Liver (tissue), 8 donors: ENCODE measurements at regions not wholly inside any gene's neighbourhood (a gene's known extent, or its start where the extent isn't known, plus 50 kb on each side); places are given as distances from the start of the nearest gene placed in this dataset.

ENCODE experiments used
- DNase-seq: peaks from one replicate; pipeline ENCODE4 v3.0.0-alpha.2; 2017; ENCODE audit warnings: low spot score
- H3K27ac ChIP-seq, 2 donors: one replicate each; pipeline ENCODE4 v1.7.0; 2013; ENCODE audit warnings: inconsistent platforms in 2 of 2, low read length in 2 of 2, control low read depth in 1 of 2, low read depth in 1 of 2, mild to moderate bottlenecking in 1 of 2
- H3K27me3 ChIP-seq, 4 donors: one replicate each; pipeline versions ENCODE4 v1.6.1 to v1.7.0; 2013; ENCODE audit warnings: low read length in 3 of 4, inconsistent platforms in 1 of 4, mild to moderate bottlenecking in 1 of 4, moderate library complexity in 1 of 4; ENCODE audit not compliant: control insufficient read depth in 4 of 4, insufficient read depth in 4 of 4
- H3K36me3 ChIP-seq, 4 donors: one replicate each; pipeline versions ENCODE4 v1.6.1 to v1.7.0; 2013; ENCODE audit warnings: low read length in 3 of 4, mild to moderate bottlenecking in 3 of 4, low read depth in 1 of 4, moderate library complexity in 1 of 4; ENCODE audit not compliant: control insufficient read depth in 4 of 4, insufficient read depth in 3 of 4
- H3K4me1 ChIP-seq, 4 donors: one replicate each; pipeline versions ENCODE4 v1.6.1 to v1.7.0; 2013; ENCODE audit warnings: low read length in 3 of 4, mild to moderate bottlenecking in 3 of 4, moderate library complexity in 1 of 4; ENCODE audit not compliant: control insufficient read depth in 4 of 4, insufficient read depth in 4 of 4
- H3K4me3 ChIP-seq, 3 donors: one replicate each; pipeline versions ENCODE4 v1.6.1 to v1.7.0; 2013; ENCODE audit warnings: low read length in 3 of 3, control low read depth in 1 of 3, low read depth in 1 of 3, mild to moderate bottlenecking in 1 of 3
- H3K9ac ChIP-seq, 2 donors: one replicate each; pipeline ENCODE4 v1.7.0; 2013; ENCODE audit warnings: low read length in 2 of 2, mild to moderate bottlenecking in 2 of 2, moderate library complexity in 2 of 2, control low read depth in 1 of 2, low read depth in 1 of 2
- H3K9me3 ChIP-seq, 4 donors: one replicate each; pipeline versions ENCODE4 v1.6.1 to v1.7.0; 2013; ENCODE audit warnings: low read length in 3 of 4; ENCODE audit not compliant: control insufficient read depth in 4 of 4
- EGR1 ChIP-seq, 2 donors: IDR thresholded peaks; 2 replicates each; pipeline ENCODE4 v1.6.1; 2016 to 2018; ENCODE audit warnings: antibody characterized with exemption in 2 of 2, low read depth in 2 of 2
- FOXA1 ChIP-seq: IDR thresholded peaks from 2 replicates; pipeline ENCODE4 v1.6.1; 2016; ENCODE audit warnings: antibody characterized with exemption
- FOXA2 ChIP-seq: IDR thresholded peaks from 2 replicates; pipeline ENCODE4 v1.6.1; 2016; ENCODE audit warnings: antibody characterized with exemption
- GABPA ChIP-seq, 2 donors: IDR thresholded peaks in 1 of 2; conservative IDR thresholded peaks in 1 of 2; 2 replicates each; pipeline ENCODE4 v1.6.1; 2016; ENCODE audit warnings: antibody characterized with exemption in 2 of 2, mild to moderate bottlenecking in 1 of 2, moderate library complexity in 1 of 2
- HNF4A ChIP-seq, 2 donors: conservative IDR thresholded peaks; 2 replicates each; pipeline ENCODE4 v1.6.1; 2016; ENCODE audit warnings: antibody characterized with exemption in 2 of 2, mild to moderate bottlenecking in 2 of 2
- HNF4G ChIP-seq: IDR thresholded peaks from 2 replicates; pipeline ENCODE4 v1.6.1; 2016; ENCODE audit warnings: antibody characterized with exemption
- JUND ChIP-seq, 2 donors: IDR thresholded peaks; 2 replicates each; pipeline ENCODE4 v1.6.1; 2016; ENCODE audit warnings: antibody characterized with exemption in 2 of 2
- NR2F2 ChIP-seq: IDR thresholded peaks from 2 replicates; pipeline ENCODE4 v1.6.1; 2016; ENCODE audit warnings: antibody characterized with exemption
- RAD21 ChIP-seq, 2 donors: IDR thresholded peaks; 2 replicates each; pipeline ENCODE4 v1.6.1; 2016; ENCODE audit warnings: antibody characterized with exemption in 2 of 2, mild to moderate bottlenecking in 2 of 2
- RXRA ChIP-seq, 2 donors: IDR thresholded peaks; 2 replicates each; pipeline ENCODE4 v1.6.1; 2017 to 2018; ENCODE audit warnings: antibody characterized with exemption in 2 of 2, mild to moderate bottlenecking in 1 of 2
- SP1 ChIP-seq: IDR thresholded peaks from 2 replicates; pipeline ENCODE4 v1.6.1; 2018; ENCODE audit warnings: antibody characterized with exemption, mild to moderate bottlenecking
- TAF1 ChIP-seq: conservative IDR thresholded peaks from 2 replicates; pipeline ENCODE4 v1.6.1; 2016; ENCODE audit warnings: antibody characterized with exemption, mild to moderate bottlenecking
- YY1 ChIP-seq: IDR thresholded peaks from 2 replicates; pipeline ENCODE4 v1.6.1; 2016; ENCODE audit warnings: antibody characterized with exemption, mild to moderate bottlenecking
- WGBS: extraction: QIAGEN DNeasy Blood & Tissue Kit; methylation state at CpG from one replicate; pipeline ENCODE4 v1.1.7; 2013; 5-methylcytosine and 5-hydroxymethylcytosine counted together
- TF ChIP-seq, protein P1 (sequence below): IDR thresholded peaks from 2 replicates; pipeline ENCODE4 v1.6.1; 2016; ENCODE audit warnings: antibody characterized with exemption
- TF ChIP-seq, protein P2 (sequence below): IDR thresholded peaks from 2 replicates; pipeline ENCODE4 v1.6.1; 2016; ENCODE audit warnings: antibody characterized with exemption
- TF ChIP-seq, protein P3 (sequence below): IDR thresholded peaks from 2 replicates; pipeline ENCODE4 v1.6.1; 2016; ENCODE audit warnings: antibody characterized with exemption
- TF ChIP-seq, protein P4 (sequence below): IDR thresholded peaks from 2 replicates; pipeline ENCODE4 v1.6.1; 2016; ENCODE audit warnings: antibody characterized with exemption, mild to moderate bottlenecking
- TF ChIP-seq, protein P5 (sequence below): fragments of 150-350 bp; IDR thresholded peaks from 2 replicates; pipeline ENCODE4 v1.5.1; 2017; ENCODE audit warnings: improper control_type of control experiment, low read depth, low read length; ENCODE audit not compliant: missing input control
- donor health status: healthy.
- donor health status: healthy.
- donor health status: healthy.
- donor health status: healthy.
- donor health status: healthy.

DNA sequence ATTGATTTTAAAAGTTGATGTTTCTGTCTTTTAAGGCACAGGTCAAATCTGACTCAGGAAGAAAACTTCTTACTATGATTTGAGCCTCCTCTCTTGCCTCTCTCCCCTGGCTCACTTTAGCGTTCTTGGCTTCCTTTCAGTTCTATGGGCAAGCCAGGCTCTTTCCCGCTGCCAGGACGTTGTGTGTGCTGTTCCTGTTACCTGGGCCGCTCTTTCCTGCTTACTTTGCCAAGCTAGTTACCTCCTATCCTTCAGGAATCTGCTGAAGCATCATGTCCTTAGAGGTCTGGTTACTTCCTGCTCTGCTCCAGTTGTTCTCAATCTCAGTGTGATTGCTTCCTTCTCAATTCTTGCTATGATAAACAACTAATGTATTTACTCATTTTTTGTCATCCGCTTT is 1108.5 kb upstream of the EEF2KMT start:
- 38% methylated on average over 5 of the region's 5 CpGs for WGBS
- Histone ChIP-seq H3K4me1 (no peaks in the 10 kb centered on the region), H3K27me3 (peaks cover 0 to 3% (median 0%) of the 10 kb centered on the region in 4 donors), H3K9ac (no peak overlapping the region), H3K4me3 (no peak overlapping the region), H3K36me3 (no peaks in the 10 kb centered on the region), H3K27ac (no peak overlapping the region), H3K9me3 (no peaks in the 10 kb centered on the region)
- TF ChIP-seq FOXA2 (no peak), TAF1 (no peak), NR2F2 (no peak)
- no peak for DNase-seq

DNA sequence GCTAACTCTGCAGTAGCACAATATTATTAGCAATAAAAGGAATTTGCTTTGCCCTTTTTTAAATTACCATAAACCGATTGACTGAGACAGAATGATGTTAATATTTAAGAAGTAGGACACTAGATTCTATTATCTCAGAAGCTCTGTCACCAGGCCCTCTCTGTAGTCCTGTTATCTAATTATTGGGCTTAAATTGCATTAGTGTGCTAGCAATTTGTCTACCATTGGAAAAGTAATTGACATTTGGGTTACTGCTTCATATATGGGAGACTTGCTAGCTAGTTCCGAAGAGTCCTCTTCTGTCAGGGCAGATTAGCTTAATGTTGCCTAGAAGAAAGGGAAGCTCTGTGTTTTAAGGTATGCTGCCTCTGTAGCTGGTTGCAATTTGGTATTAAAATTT is 1107.3 kb upstream of the EEF2KMT start:
- no peak for DNase-seq
- H3K27ac ChIP-seq, result no peak overlapping the region
- 69% methylated on average over 2 of the region's 2 CpGs for WGBS

More for the DNA sequence above, 1107.3 kb upstream of the EEF2KMT start:
- Histone ChIP-seq H3K36me3 (no peaks in the 10 kb centered on the region), H3K4me1 (no peaks in the 10 kb centered on the region), H3K27me3 (peaks cover 0 to 3% (median 0%) of the 10 kb centered on the region in 4 donors), H3K4me3 (no peak overlapping the region), H3K9ac (no peak overlapping the region), H3K9me3 (no peaks in the 10 kb centered on the region)
- no peak for TF ChIP-seq SP1
- TF ChIP-seq FOXA2, result no peak
- TF ChIP-seq NR2F2, result no peak
- TF ChIP-seq, protein P1, sequence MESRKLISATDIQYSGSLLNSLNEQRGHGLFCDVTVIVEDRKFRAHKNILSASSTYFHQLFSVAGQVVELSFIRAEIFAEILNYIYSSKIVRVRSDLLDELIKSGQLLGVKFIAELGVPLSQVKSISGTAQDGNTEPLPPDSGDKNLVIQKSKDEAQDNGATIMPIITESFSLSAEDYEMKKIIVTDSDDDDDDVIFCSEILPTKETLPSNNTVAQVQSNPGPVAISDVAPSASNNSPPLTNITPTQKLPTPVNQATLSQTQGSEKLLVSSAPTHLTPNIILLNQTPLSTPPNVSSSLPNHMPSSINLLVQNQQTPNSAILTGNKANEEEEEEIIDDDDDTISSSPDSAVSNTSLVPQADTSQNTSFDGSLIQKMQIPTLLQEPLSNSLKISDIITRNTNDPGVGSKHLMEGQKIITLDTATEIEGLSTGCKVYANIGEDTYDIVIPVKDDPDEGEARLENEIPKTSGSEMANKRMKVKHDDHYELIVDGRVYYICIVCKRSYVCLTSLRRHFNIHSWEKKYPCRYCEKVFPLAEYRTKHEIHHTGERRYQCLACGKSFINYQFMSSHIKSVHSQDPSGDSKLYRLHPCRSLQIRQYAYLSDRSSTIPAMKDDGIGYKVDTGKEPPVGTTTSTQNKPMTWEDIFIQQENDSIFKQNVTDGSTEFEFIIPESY, result no peak
- no peak for TF ChIP-seq YY1
- no peak for TF ChIP-seq RAD21 (IDR thresholded peaks at IDR 0.05)
- TF ChIP-seq GABPA (IDR thresholded peaks at IDR 0.05 in 1 of 2, conservative IDR thresholded peaks at IDR 0.05 in 1 of 2), result no peak
- no peak for TF ChIP-seq TAF1
- no peak for TF ChIP-seq HNF4A (conservative IDR thresholded peaks at IDR 0.05)
- TF ChIP-seq, protein P2, sequence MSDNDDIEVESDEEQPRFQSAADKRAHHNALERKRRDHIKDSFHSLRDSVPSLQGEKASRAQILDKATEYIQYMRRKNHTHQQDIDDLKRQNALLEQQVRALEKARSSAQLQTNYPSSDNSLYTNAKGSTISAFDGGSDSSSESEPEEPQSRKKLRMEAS, result no peak
- no peak for TF ChIP-seq FOXA1
- no peak for TF ChIP-seq RXRA (IDR thresholded peaks at IDR 0.05)
- TF ChIP-seq JUND (IDR thresholded peaks at IDR 0.05), result no peak
- TF ChIP-seq, protein P3, sequence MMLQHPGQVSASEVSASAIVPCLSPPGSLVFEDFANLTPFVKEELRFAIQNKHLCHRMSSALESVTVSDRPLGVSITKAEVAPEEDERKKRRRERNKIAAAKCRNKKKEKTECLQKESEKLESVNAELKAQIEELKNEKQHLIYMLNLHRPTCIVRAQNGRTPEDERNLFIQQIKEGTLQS, result no peak
- TF ChIP-seq EGR1 (IDR thresholded peaks at IDR 0.05; ENCODE audit: low read depth in 2 of 2), result no peak
- TF ChIP-seq, protein P4, sequence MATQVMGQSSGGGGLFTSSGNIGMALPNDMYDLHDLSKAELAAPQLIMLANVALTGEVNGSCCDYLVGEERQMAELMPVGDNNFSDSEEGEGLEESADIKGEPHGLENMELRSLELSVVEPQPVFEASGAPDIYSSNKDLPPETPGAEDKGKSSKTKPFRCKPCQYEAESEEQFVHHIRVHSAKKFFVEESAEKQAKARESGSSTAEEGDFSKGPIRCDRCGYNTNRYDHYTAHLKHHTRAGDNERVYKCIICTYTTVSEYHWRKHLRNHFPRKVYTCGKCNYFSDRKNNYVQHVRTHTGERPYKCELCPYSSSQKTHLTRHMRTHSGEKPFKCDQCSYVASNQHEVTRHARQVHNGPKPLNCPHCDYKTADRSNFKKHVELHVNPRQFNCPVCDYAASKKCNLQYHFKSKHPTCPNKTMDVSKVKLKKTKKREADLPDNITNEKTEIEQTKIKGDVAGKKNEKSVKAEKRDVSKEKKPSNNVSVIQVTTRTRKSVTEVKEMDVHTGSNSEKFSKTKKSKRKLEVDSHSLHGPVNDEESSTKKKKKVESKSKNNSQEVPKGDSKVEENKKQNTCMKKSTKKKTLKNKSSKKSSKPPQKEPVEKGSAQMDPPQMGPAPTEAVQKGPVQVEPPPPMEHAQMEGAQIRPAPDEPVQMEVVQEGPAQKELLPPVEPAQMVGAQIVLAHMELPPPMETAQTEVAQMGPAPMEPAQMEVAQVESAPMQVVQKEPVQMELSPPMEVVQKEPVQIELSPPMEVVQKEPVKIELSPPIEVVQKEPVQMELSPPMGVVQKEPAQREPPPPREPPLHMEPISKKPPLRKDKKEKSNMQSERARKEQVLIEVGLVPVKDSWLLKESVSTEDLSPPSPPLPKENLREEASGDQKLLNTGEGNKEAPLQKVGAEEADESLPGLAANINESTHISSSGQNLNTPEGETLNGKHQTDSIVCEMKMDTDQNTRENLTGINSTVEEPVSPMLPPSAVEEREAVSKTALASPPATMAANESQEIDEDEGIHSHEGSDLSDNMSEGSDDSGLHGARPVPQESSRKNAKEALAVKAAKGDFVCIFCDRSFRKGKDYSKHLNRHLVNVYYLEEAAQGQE, result no peak
- TF ChIP-seq, protein P5, sequence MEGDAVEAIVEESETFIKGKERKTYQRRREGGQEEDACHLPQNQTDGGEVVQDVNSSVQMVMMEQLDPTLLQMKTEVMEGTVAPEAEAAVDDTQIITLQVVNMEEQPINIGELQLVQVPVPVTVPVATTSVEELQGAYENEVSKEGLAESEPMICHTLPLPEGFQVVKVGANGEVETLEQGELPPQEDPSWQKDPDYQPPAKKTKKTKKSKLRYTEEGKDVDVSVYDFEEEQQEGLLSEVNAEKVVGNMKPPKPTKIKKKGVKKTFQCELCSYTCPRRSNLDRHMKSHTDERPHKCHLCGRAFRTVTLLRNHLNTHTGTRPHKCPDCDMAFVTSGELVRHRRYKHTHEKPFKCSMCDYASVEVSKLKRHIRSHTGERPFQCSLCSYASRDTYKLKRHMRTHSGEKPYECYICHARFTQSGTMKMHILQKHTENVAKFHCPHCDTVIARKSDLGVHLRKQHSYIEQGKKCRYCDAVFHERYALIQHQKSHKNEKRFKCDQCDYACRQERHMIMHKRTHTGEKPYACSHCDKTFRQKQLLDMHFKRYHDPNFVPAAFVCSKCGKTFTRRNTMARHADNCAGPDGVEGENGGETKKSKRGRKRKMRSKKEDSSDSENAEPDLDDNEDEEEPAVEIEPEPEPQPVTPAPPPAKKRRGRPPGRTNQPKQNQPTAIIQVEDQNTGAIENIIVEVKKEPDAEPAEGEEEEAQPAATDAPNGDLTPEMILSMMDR, result no peak
- TF ChIP-seq HNF4G, result no peak
